ENCODE measurements at regions not wholly inside any gene's neighbourhood (a gene's known extent, or its start where the extent isn't known, plus 50 kb on each side); places are given as distances from the start of the nearest gene placed in this dataset.
"Not testable (repeated sequence)": the region's sequence is repeated elsewhere in the genome, so short reads cannot be mapped to it uniquely, and the experiment has no call there.

DNA sequence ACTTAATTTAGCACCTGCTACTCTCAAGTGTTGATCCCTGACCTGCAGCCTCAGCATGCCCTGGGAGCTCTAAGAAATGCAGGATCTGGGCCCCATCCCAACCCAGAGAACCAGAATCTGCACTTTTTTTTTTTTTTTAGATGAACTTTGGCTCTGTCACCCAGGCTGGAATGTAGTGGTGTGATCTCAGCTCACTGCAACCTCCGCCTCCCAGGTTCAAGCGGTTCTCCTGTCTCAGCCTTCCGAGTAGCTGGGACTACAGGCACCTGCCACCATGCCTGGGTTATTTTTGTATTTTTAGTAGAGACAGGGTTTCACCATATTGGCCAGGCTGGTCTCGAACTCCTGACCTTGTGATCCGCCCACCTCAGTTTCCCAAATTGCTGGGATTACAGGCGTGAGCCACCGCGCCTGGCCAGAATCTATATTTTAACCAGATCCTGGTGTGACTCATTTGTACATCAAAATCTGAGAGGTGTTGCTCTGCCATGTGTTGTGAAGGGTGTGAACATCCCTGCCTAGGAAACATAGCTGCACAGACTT is 92.4 kb upstream of the SH3BP4 start:
- TF ChIP-seq, protein P1, sequence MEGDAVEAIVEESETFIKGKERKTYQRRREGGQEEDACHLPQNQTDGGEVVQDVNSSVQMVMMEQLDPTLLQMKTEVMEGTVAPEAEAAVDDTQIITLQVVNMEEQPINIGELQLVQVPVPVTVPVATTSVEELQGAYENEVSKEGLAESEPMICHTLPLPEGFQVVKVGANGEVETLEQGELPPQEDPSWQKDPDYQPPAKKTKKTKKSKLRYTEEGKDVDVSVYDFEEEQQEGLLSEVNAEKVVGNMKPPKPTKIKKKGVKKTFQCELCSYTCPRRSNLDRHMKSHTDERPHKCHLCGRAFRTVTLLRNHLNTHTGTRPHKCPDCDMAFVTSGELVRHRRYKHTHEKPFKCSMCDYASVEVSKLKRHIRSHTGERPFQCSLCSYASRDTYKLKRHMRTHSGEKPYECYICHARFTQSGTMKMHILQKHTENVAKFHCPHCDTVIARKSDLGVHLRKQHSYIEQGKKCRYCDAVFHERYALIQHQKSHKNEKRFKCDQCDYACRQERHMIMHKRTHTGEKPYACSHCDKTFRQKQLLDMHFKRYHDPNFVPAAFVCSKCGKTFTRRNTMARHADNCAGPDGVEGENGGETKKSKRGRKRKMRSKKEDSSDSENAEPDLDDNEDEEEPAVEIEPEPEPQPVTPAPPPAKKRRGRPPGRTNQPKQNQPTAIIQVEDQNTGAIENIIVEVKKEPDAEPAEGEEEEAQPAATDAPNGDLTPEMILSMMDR (tag by site-specific recombination; IDR thresholded peaks at IDR 0.05): not testable (repeated sequence)
- TF ChIP-seq, protein P2, sequence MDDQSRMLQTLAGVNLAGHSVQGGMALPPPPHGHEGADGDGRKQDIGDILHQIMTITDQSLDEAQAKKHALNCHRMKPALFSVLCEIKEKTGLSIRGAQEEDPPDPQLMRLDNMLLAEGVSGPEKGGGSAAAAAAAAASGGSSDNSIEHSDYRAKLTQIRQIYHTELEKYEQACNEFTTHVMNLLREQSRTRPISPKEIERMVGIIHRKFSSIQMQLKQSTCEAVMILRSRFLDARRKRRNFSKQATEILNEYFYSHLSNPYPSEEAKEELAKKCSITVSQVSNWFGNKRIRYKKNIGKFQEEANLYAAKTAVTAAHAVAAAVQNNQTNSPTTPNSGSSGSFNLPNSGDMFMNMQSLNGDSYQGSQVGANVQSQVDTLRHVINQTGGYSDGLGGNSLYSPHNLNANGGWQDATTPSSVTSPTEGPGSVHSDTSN (CRISPR knock-in tag; IDR thresholded peaks at IDR 0.05): not testable (repeated sequence)
- TF ChIP-seq, protein P3, sequence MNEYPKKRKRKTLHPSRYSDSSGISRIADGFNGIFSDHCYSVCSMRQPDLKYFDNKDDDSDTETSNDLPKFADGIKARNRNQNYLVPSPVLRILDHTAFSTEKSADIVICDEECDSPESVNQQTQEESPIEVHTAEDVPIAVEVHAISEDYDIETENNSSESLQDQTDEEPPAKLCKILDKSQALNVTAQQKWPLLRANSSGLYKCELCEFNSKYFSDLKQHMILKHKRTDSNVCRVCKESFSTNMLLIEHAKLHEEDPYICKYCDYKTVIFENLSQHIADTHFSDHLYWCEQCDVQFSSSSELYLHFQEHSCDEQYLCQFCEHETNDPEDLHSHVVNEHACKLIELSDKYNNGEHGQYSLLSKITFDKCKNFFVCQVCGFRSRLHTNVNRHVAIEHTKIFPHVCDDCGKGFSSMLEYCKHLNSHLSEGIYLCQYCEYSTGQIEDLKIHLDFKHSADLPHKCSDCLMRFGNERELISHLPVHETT (tag by site-specific recombination; IDR thresholded peaks at IDR 0.05): not testable (repeated sequence)
- TF ChIP-seq YY1 (tag by site-specific recombination; IDR thresholded peaks at IDR 0.05); ATF2 (tag by site-specific recombination; IDR thresholded peaks at IDR 0.05; ENCODE audit: low read depth); ZNF138 (tag by site-specific recombination; IDR thresholded peaks at IDR 0.05; ENCODE audit: borderline replicate concordance); SCRT2 (tag by site-specific recombination; IDR thresholded peaks at IDR 0.05); ZSCAN18 (tag by site-specific recombination; IDR thresholded peaks at IDR 0.05): not testable (repeated sequence)
- TF ChIP-seq, protein P4, sequence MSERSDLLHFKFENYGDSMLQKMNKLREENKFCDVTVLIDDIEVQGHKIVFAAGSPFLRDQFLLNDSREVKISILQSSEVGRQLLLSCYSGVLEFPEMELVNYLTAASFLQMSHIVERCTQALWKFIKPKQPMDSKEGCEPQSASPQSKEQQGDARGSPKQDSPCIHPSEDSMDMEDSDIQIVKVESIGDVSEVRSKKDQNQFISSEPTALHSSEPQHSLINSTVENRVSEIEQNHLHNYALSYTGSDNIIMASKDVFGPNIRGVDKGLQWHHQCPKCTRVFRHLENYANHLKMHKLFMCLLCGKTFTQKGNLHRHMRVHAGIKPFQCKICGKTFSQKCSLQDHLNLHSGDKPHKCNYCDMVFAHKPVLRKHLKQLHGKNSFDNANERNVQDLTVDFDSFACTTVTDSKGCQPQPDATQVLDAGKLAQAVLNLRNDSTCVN (tag by site-specific recombination; optimal IDR thresholded peaks at IDR 0.05): not testable (repeated sequence)

Measured in HEK293 (cell line).